Stomach smooth muscle (tissue), 2 donors: ENCODE measurements at regions not wholly inside any gene's neighbourhood (a gene's known extent, or its start where the extent isn't known, plus 50 kb on each side); places are given as distances from the start of the nearest gene placed in this dataset.
"Not testable (repeated sequence)": the region's sequence is repeated elsewhere in the genome, so short reads cannot be mapped to it uniquely, and the experiment has no call there.

Experiments
- H3K27ac ChIP-seq: one replicate; pipeline ENCODE4 v1.7.0; 2013; ENCODE audit warnings: mild to moderate bottlenecking, low read length, inconsistent platforms
- H3K27me3 ChIP-seq, 2 donors: one replicate each; pipeline ENCODE4 v1.7.0; 2013; ENCODE audit warnings: low read length in 2 of 2; ENCODE audit not compliant: insufficient read depth in 2 of 2, control insufficient read depth in 1 of 2
- H3K36me3 ChIP-seq, 2 donors: one replicate each; pipeline ENCODE4 v1.7.0; 2013; ENCODE audit warnings: low read length in 2 of 2; ENCODE audit not compliant: control insufficient read depth in 2 of 2, insufficient read depth in 2 of 2
- H3K4me1 ChIP-seq: one replicate; pipeline ENCODE4 v1.7.0; 2013; ENCODE audit warnings: low read length; ENCODE audit not compliant: control insufficient read depth, insufficient read depth
- H3K4me3 ChIP-seq, 2 donors: one replicate each; pipeline ENCODE4 v1.7.0; 2013; ENCODE audit warnings: low read length in 2 of 2
- H3K9ac ChIP-seq, 2 donors: one replicate each; pipeline ENCODE4 v1.7.0; 2013; ENCODE audit warnings: low read length in 2 of 2, mild to moderate bottlenecking in 1 of 2
- H3K9me3 ChIP-seq, 2 donors: one replicate each; pipeline ENCODE4 v1.7.0; 2013; ENCODE audit warnings: low read length in 2 of 2; ENCODE audit not compliant: control insufficient read depth in 2 of 2
- donor health status: healthy.
- donor health status: Pancreatic carcinoma.

- not testable (repeated sequence) for H3K27ac ChIP-seq, H3K9me3 ChIP-seq, H3K4me3 ChIP-seq
Measured at GRCh38 chrX:1847000-1847399, 232.1 kb downstream of the ASMT start.

GRCh38 chrX:1847790-1848189 is 232.9 kb downstream of the ASMT start:
- H3K4me3 ChIP-seq, H3K27me3 ChIP-seq, H3K4me1 ChIP-seq, H3K9me3 ChIP-seq, H3K9ac ChIP-seq, H3K27ac ChIP-seq, H3K36me3 ChIP-seq: not testable (repeated sequence)

More at GRCh38 chrX:1847000-1847399, 232.1 kb downstream of the ASMT start:
- H3K4me1 ChIP-seq, H3K9ac ChIP-seq, H3K27me3 ChIP-seq, H3K36me3 ChIP-seq: not testable (repeated sequence)

GRCh38 chrX:1851527-1851926 is 236.7 kb downstream of the ASMT start:
- H3K4me1 ChIP-seq, result no peaks in the 10 kb centered on the region
- no peak overlapping the region for H3K4me3 ChIP-seq
- no peaks in the 10 kb centered on the region for H3K9me3 ChIP-seq

GRCh38 chrX:1852082-1852481 is 237.2 kb downstream of the ASMT start:
- Histone ChIP-seq H3K9ac (no peak overlapping the region), H3K27ac (no peak overlapping the region), H3K9me3 (no peaks in the 10 kb centered on the region), H3K27me3 (no peaks in the 10 kb centered on the region), H3K36me3 (no peaks in the 10 kb centered on the region), H3K4me3 (no peak overlapping the region), H3K4me1 (no peaks in the 10 kb centered on the region)

More at GRCh38 chrX:1851527-1851926, 236.7 kb downstream of the ASMT start:
- H3K36me3 ChIP-seq, result no peaks in the 10 kb centered on the region
- no peaks in the 10 kb centered on the region for H3K27me3 ChIP-seq
- H3K27ac ChIP-seq, result no peak overlapping the region
- no peak overlapping the region for H3K9ac ChIP-seq

GRCh38 chrX:1853447-1853846 is 238.6 kb downstream of the ASMT start:
- Histone ChIP-seq H3K4me1 (no peaks in the 10 kb centered on the region), H3K27ac (no peak overlapping the region), H3K27me3 (no peaks in the 10 kb centered on the region), H3K4me3 (no peak overlapping the region), H3K9me3 (no peaks in the 10 kb centered on the region), H3K9ac (no peak overlapping the region), H3K36me3 (no peaks in the 10 kb centered on the region)

GRCh38 chrX:1853916-1854315 is 239.1 kb downstream of the ASMT start:
- no peaks in the 10 kb centered on the region for H3K4me1 ChIP-seq
- H3K36me3 ChIP-seq, result no peaks in the 10 kb centered on the region
- no peak overlapping the region for H3K27ac ChIP-seq
- no peaks in the 10 kb centered on the region for H3K27me3 ChIP-seq
- H3K9ac ChIP-seq, result no peak overlapping the region
- H3K9me3 ChIP-seq, result no peaks in the 10 kb centered on the region
- no peak overlapping the region for H3K4me3 ChIP-seq

GRCh38 chrX:1854861-1855260 is 240.0 kb downstream of the ASMT start:
- not testable (repeated sequence) for H3K4me1 ChIP-seq, H3K27me3 ChIP-seq, H3K9me3 ChIP-seq, H3K4me3 ChIP-seq, H3K27ac ChIP-seq, H3K9ac ChIP-seq, H3K36me3 ChIP-seq

- not testable (repeated sequence) for H3K27me3 ChIP-seq, H3K36me3 ChIP-seq, H3K9ac ChIP-seq, H3K27ac ChIP-seq, H3K4me3 ChIP-seq, H3K9me3 ChIP-seq, H3K4me1 ChIP-seq
Measured at GRCh38 chrX:1859266-1859665, 244.4 kb downstream of the ASMT start.

GRCh38 chrX:1860936-1861594 is 246.2 kb downstream of the ASMT start:
- Histone ChIP-seq H3K27ac (no peak overlapping the region), H3K36me3 (no peaks in the 10 kb centered on the region), H3K9me3 (peaks cover 0 to 2% of the 10 kb centered on the region in 2 donors), H3K9ac (no peak overlapping the region), H3K4me1 (no peaks in the 10 kb centered on the region), H3K4me3 (no peak overlapping the region), H3K27me3 (no peaks in the 10 kb centered on the region)

GRCh38 chrX:1863995-1864394 is 249.1 kb downstream of the ASMT start:
- not testable (repeated sequence) for H3K4me3 ChIP-seq, H3K36me3 ChIP-seq, H3K9ac ChIP-seq, H3K27me3 ChIP-seq, H3K27ac ChIP-seq, H3K4me1 ChIP-seq, H3K9me3 ChIP-seq

- Histone ChIP-seq H3K4me1 (no peaks in the 10 kb centered on the region), H3K9me3 (peaks cover 0 to 7% of the 10 kb centered on the region in 2 donors), H3K27me3 (no peaks in the 10 kb centered on the region), H3K4me3 (no peak overlapping the region), H3K27ac (no peak overlapping the region), H3K36me3 (no peaks in the 10 kb centered on the region), H3K9ac (no peak overlapping the region)
Measured at GRCh38 chrX:1870421-1870820, 255.6 kb downstream of the ASMT start.
